ENCODE measurements at regions not wholly inside any gene's neighbourhood (a gene's known extent, or its start where the extent isn't known, plus 50 kb on each side); places are given as distances from the start of the nearest gene placed in this dataset.

- no peaks in the 10 kb centered on the region for H3K4me1 ChIP-seq
- no peak overlapping the region for H3K4me3 ChIP-seq
- intact Hi-C loops (cut with DNase I) = no loop called here
- 54 to 58% methylated on average over 2 of the region's 2 CpGs for WGBS, 2 donors
- DNase-seq = no peak
- no peak for TF ChIP-seq CTCF (IDR thresholded peaks at IDR 0.05)
- TF ChIP-seq POLR2A (IDR thresholded peaks at IDR 0.05) = no peak
- no peaks in the 10 kb centered on the region for H3K36me3 ChIP-seq (replicated peaks in 1 of 2; ENCODE audit: insufficient read depth in 1 of 2, low read depth in 2 of 2)
- H3K27me3 ChIP-seq = no peaks in the 10 kb centered on the region
- ATAC-seq = no peak
- H3K9me3 ChIP-seq = no peaks in the 10 kb centered on the region
- H3K27ac ChIP-seq = no peak overlapping the region
These were observed 100.3 kb upstream of the TPRG1 start for GRCh38 chr3:189071446-189071845.

GRCh38 chr3:189076449-189076848 lies 95.3 kb upstream of the TPRG1 start:
- no peak for DNase-seq
- TF ChIP-seq CTCF (IDR thresholded peaks at IDR 0.05) (no peak), POLR2A (IDR thresholded peaks at IDR 0.05) (no peak)
- Histone ChIP-seq H3K27ac (no peak overlapping the region), H3K27me3 (no peaks in the 10 kb centered on the region), H3K4me1 (no peaks in the 10 kb centered on the region), H3K9me3 (no peaks in the 10 kb centered on the region), H3K4me3 (no peak overlapping the region), H3K36me3 (replicated peaks in 1 of 2; ENCODE audit: insufficient read depth in 1 of 2, low read depth in 2 of 2) (no peaks in the 10 kb centered on the region)
- intact Hi-C loops (cut with DNase I) = no loop called here
- 77 to 85% methylated on average over 1 of the region's 1 CpG for WGBS, 2 donors
- ATAC-seq = no peak

GRCh38 chr3:189080745-189081144 lies 91.0 kb upstream of the TPRG1 start:
- intact Hi-C loops (cut with DNase I) = no loop called here
- H3K9me3 ChIP-seq = no peaks in the 10 kb centered on the region
- DNase-seq = no peak

GRCh38 chr3:189082666-189083427 lies 88.9 kb upstream of the TPRG1 start:
- Histone ChIP-seq H3K9me3 (peaks cover 0 to 5% (median 0%) of the 10 kb centered on the region in 3 donors), H3K4me1 (no peaks in the 10 kb centered on the region), H3K27ac (no peak overlapping the region), H3K4me3 (no peak overlapping the region), H3K36me3 (replicated peaks in 1 of 2; ENCODE audit: insufficient read depth in 1 of 2, low read depth in 2 of 2) (no peaks in the 10 kb centered on the region), H3K27me3 (no peaks in the 10 kb centered on the region)
- 56 to 59% methylated on average over 7 of the region's 7 CpGs for WGBS, 2 donors
- no peak for TF ChIP-seq POLR2A (IDR thresholded peaks at IDR 0.05)
- TF ChIP-seq CTCF (IDR thresholded peaks at IDR 0.05) = no peak
- intact Hi-C loops (cut with DNase I) = no loop called here
- ATAC-seq (no peak), DNase-seq (no peak)

More at GRCh38 chr3:189080745-189081144, 91.0 kb upstream of the TPRG1 start:
- no peaks in the 10 kb centered on the region for H3K36me3 ChIP-seq (replicated peaks in 1 of 2; ENCODE audit: insufficient read depth in 1 of 2, low read depth in 2 of 2)
- TF ChIP-seq POLR2A (IDR thresholded peaks at IDR 0.05) = no peak
- no peak for TF ChIP-seq CTCF (IDR thresholded peaks at IDR 0.05)
- H3K4me1 ChIP-seq = no peaks in the 10 kb centered on the region
- ATAC-seq = no peak
- H3K27me3 ChIP-seq = no peaks in the 10 kb centered on the region
- 30 to 49% methylated on average over 2 of the region's 2 CpGs for WGBS, 2 donors
- no peak overlapping the region for H3K27ac ChIP-seq
- H3K4me3 ChIP-seq = no peak overlapping the region

GRCh38 chr3:189084620-189085019 lies 87.2 kb upstream of the TPRG1 start:
- intact Hi-C loops (cut with DNase I) = no loop called here
- 58 to 70% methylated on average over 4 of the region's 4 CpGs for WGBS, 2 donors
- ATAC-seq = no peak

More at GRCh38 chr3:189084620-189085019, 87.2 kb upstream of the TPRG1 start:
- no peaks in the 10 kb centered on the region for H3K27me3 ChIP-seq
- DNase-seq = no peak
- H3K9me3 ChIP-seq = peaks cover 0 to 5% (median 0%) of the 10 kb centered on the region in 3 donors
- H3K4me3 ChIP-seq = no peak overlapping the region
- no peaks in the 10 kb centered on the region for H3K4me1 ChIP-seq
- no peaks in the 10 kb centered on the region for H3K36me3 ChIP-seq (replicated peaks in 1 of 2; ENCODE audit: insufficient read depth in 1 of 2, low read depth in 2 of 2)
- no peak overlapping the region for H3K27ac ChIP-seq
- no peak for TF ChIP-seq CTCF (IDR thresholded peaks at IDR 0.05)
- no peak for TF ChIP-seq POLR2A (IDR thresholded peaks at IDR 0.05)
